Transverse colon (tissue), 4 donors: ENCODE measurements at regions not wholly inside any gene's neighbourhood (a gene's known extent, or its start where the extent isn't known, plus 50 kb on each side); places are given as distances from the start of the nearest gene placed in this dataset.
A peak's percentile ranks its signal among the peaks of the same experiment; 100 is the strongest.

Source experiments
- DNase-seq: peaks from one replicate; pipeline ENCODE4 v3.0.0-alpha.2; 2019
- H3K27ac ChIP-seq, 4 donors: fragments of 200-600 bp; sonication (generic); 2 replicates each; pipeline ENCODE4 v1.5.1; 2016 to 2018; ENCODE audit warnings: inconsistent platforms in 4 of 4
- H3K27me3 ChIP-seq: fragments of 200-600 bp; sonication (generic); 2 replicates; pipeline ENCODE4 v1.5.1; 2017; ENCODE audit warnings: inconsistent platforms
- H3K36me3 ChIP-seq, 4 donors: fragments of 200-600 bp; sonication (generic); 2 replicates each; pipeline ENCODE4 v1.5.1; 2017 to 2019; ENCODE audit warnings: inconsistent platforms in 4 of 4
- H3K4me1 ChIP-seq, 4 donors: fragments of 200-600 bp; sonication (generic); 2 replicates each; pipeline ENCODE4 v1.5.1; 2017 to 2020; ENCODE audit warnings: inconsistent platforms in 4 of 4
- H3K4me3 ChIP-seq, 4 donors: fragments of 200-600 bp; sonication (generic); 1 replicate in 1 of 4; 2 replicates in 3 of 4; pipeline versions ENCODE4 v1.5.1 to v1.6.1; 2017 to 2019; ENCODE audit warnings: inconsistent platforms in 4 of 4
- H3K9me3 ChIP-seq, 2 donors: fragments of 200-600 bp; sonication (generic); 2 replicates each; pipeline ENCODE4 v1.5.1; 2017 to 2019; ENCODE audit warnings: inconsistent platforms in 2 of 2
- EP300 ChIP-seq: sonication (generic); formaldehyde crosslinking; IDR thresholded peaks from one replicate; pipeline ENCODE4 v1.6.1; 2017; ENCODE audit warnings: antibody characterized with exemption, low read depth
- POLR2A ChIP-seq: fragments of 450-650 bp; IDR thresholded peaks from one replicate; pipeline ENCODE4 v1.6.1; 2016; ENCODE audit warnings: antibody characterized with exemption, mild to moderate bottlenecking, moderate library complexity
- POLR2AphosphoS5 ChIP-seq, 3 donors: sonication (generic); formaldehyde crosslinking; IDR thresholded peaks; one replicate each; pipeline ENCODE4 v1.6.1; 2016; ENCODE audit warnings: antibody characterized with exemption in 3 of 3
- WGBS, 2 donors: methylation state at CpG; one replicate each; pipeline ENCODE4 v1.1.5; 2018; ENCODE audit warnings: low coverage in 1 of 2; 5-methylcytosine and 5-hydroxymethylcytosine counted together
- in situ Hi-C, 4 donors: fragments of 200-750 bp; cut with MboI; loops; one replicate each; pipeline versions ENCODE4 v1.15.0 to v1.15.1; 2017; ENCODE audit warnings: low sequenced_read_pairs in 3 of 4, low pct_ligation_motif_present in 1 of 4, low pct_unique_long_range_greater_than_20kb in 1 of 4
- intact Hi-C: fragments of 100-400 bp; cut with DNase I; formaldehyde crosslinking; loops from one replicate; pipeline ENCODE4 v1.15.1; 2023; ENCODE audit warnings: low total_unique reads
- TF ChIP-seq, protein P1 (sequence below), 5 experiments: fragments of 200-600 bp in 3 of 5; fragments of 450-650 bp in 2 of 5; sonication (generic) in 3 of 5; IDR thresholded peaks; 1 replicate in 2 of 5; 2 replicates in 3 of 5; pipeline ENCODE4 v1.5.1; 2016 to 2017; ENCODE audit warnings: antibody characterized with exemption in 5 of 5, inconsistent platforms in 3 of 5, mild to moderate bottlenecking in 2 of 5, moderate library complexity in 1 of 5

- intact Hi-C loops: loop anchor here (10.0 kb wide), 1 partner anchor 327 kb away; no protein-coding TSS in a partner anchor
- WGBS, 2 donors: 67 to 100% methylated on average over 1 to 5 of the region's 5 CpGs
- Histone ChIP-seq H3K4me1 (peaks cover 5 to 18% (median 14%) of the 10 kb centered on the region in 4 donors), H3K27ac (peak overlapping the region in 2 of 4 donors; percentile 38 to 55), H3K36me3 (no peaks in the 10 kb centered on the region), H3K27me3 (no peaks in the 10 kb centered on the region), H3K4me3 (no peak overlapping the region), H3K9me3 (no peaks in the 10 kb centered on the region)
- TF ChIP-seq, protein P1, sequence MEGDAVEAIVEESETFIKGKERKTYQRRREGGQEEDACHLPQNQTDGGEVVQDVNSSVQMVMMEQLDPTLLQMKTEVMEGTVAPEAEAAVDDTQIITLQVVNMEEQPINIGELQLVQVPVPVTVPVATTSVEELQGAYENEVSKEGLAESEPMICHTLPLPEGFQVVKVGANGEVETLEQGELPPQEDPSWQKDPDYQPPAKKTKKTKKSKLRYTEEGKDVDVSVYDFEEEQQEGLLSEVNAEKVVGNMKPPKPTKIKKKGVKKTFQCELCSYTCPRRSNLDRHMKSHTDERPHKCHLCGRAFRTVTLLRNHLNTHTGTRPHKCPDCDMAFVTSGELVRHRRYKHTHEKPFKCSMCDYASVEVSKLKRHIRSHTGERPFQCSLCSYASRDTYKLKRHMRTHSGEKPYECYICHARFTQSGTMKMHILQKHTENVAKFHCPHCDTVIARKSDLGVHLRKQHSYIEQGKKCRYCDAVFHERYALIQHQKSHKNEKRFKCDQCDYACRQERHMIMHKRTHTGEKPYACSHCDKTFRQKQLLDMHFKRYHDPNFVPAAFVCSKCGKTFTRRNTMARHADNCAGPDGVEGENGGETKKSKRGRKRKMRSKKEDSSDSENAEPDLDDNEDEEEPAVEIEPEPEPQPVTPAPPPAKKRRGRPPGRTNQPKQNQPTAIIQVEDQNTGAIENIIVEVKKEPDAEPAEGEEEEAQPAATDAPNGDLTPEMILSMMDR (IDR thresholded peaks at IDR 0.05): no peak
- TF ChIP-seq POLR2A: no peak
- no peak for TF ChIP-seq POLR2AphosphoS5 (IDR thresholded peaks at IDR 0.05)
- TF ChIP-seq EP300: no peak
- in situ Hi-C loops: loop anchor here (5.0 to 25.0 kb wide), 3 partner anchors 84 to 849 kb away; no protein-coding TSS in a partner anchor
- DNase-seq: no peak
Measured at GRCh38 chr11:10938231-10938630, 80.4 kb upstream of the ZBED5 start.

- 45% methylated on average over 1 of the region's 1 CpG; no CpG with 5 or more reads in 1 of the 2 donors for WGBS, 2 donors
- Histone ChIP-seq H3K9me3 (no peaks in the 10 kb centered on the region), H3K27me3 (no peaks in the 10 kb centered on the region), H3K4me1 (peaks cover 9 to 25% (median 17%) of the 10 kb centered on the region in 4 donors), H3K4me3 (no peak overlapping the region), H3K27ac (no peak overlapping the region), H3K36me3 (no peaks in the 10 kb centered on the region)
- in situ Hi-C loops (loop anchor here (5.0 to 25.0 kb wide), 3 partner anchors 85 to 850 kb away; no protein-coding TSS in a partner anchor), intact Hi-C loops (loop anchor here (10.0 kb wide), 1 partner anchor 327 kb away; no protein-coding TSS in a partner anchor)
- DNase-seq: no peak
- no peak for TF ChIP-seq POLR2A
- no peak for TF ChIP-seq POLR2AphosphoS5 (IDR thresholded peaks at IDR 0.05)
- TF ChIP-seq, protein P1 (IDR thresholded peaks at IDR 0.05): no peak
- no peak for TF ChIP-seq EP300
Measured at GRCh38 chr11:10937385-10937771, 79.5 kb upstream of the ZBED5 start.

GRCh38 chr11:10936626-10937384 is 79.0 kb upstream of the ZBED5 start:
- Histone ChIP-seq H3K27me3 (no peaks in the 10 kb centered on the region), H3K4me3 (no peak overlapping the region), H3K36me3 (no peaks in the 10 kb centered on the region), H3K4me1 (peaks cover 12 to 31% (median 22%) of the 10 kb centered on the region in 4 donors), H3K27ac (no peak overlapping the region), H3K9me3 (no peaks in the 10 kb centered on the region)
- WGBS, 2 donors: 78 to 94% methylated on average over 5 of the region's 5 CpGs
- in situ Hi-C loops: loop anchor here (5.0 to 25.0 kb wide), 3 partner anchors 85 to 850 kb away; no protein-coding TSS in a partner anchor
- DNase-seq: no peak
- intact Hi-C loops: loop anchor here (10.0 kb wide), 1 partner anchor 328 kb away; no protein-coding TSS in a partner anchor
- TF ChIP-seq POLR2A: no peak
- TF ChIP-seq POLR2AphosphoS5 (IDR thresholded peaks at IDR 0.05): no peak
- TF ChIP-seq, protein P1 (IDR thresholded peaks at IDR 0.05): no peak
- TF ChIP-seq EP300: no peak

DNA sequence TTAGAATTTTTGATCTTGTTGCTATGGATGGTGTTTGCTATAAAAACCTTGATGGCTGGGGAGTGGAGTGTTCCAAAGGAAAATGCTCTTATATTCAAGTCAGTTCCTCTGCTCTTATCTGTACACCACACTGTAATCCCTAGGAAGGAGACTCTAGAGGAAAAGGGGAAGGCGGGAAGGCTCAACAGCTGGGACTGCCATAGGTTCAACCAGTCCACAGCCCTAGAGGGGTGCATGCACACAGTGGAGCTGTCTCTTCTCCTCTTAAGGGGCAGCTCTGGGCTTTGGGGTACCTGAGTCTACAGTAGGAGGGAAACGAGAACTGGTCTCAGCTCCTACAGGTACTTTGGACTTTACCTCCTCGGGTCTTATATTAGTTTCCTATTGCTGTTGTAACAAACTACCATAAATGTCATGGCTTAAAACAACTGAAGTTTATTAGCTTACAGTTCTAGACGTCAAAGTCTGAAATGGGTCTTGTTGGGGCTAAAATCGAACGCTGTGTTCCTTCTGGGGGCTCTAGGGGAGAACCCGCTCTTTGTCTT is 77.2 kb upstream of the ZBED5 start:
- Histone ChIP-seq H3K4me3 (no peak overlapping the region), H3K4me1 (peaks cover 12 to 41% (median 26%) of the 10 kb centered on the region in 4 donors), H3K36me3 (no peaks in the 10 kb centered on the region), H3K27ac (peak overlapping the region; percentile 86 to 97 (median 94)), H3K9me3 (no peaks in the 10 kb centered on the region), H3K27me3 (no peaks in the 10 kb centered on the region)
- intact Hi-C loops (loop anchor here (10.0 kb wide), 1 partner anchor 330 kb away; no protein-coding TSS in a partner anchor), in situ Hi-C loops (loop anchor here (5.0 to 25.0 kb wide), 3 partner anchors 87 to 852 kb away; no protein-coding TSS in a partner anchor)
- no peak for TF ChIP-seq POLR2AphosphoS5 (IDR thresholded peaks at IDR 0.05)
- TF ChIP-seq EP300: no peak
- TF ChIP-seq, protein P1 (IDR thresholded peaks at IDR 0.05): no peak
- no peak for TF ChIP-seq POLR2A
- WGBS, 2 donors: 50 to 62% methylated on average over 1 to 7 of the region's 7 CpGs
- DNase-seq: peak; percentile 27
